Mesendoderm (in vitro differentiated cells): ENCODE measurements at regions not wholly inside any gene's neighbourhood (a gene's known extent, or its start where the extent isn't known, plus 50 kb on each side); places are given as distances from the start of the nearest gene placed in this dataset.

ENCODE experiments used
- DNase-seq: peaks from one replicate; pipeline ENCODE4 v3.0.0; 2013
- H2AK5ac ChIP-seq: 2 replicates; pipeline ENCODE4 v1.6.1; 2013; ENCODE audit warnings: low read length, inconsistent platforms
- H2BK120ac ChIP-seq: 2 replicates; pipeline ENCODE4 v1.6.1; 2013; ENCODE audit warnings: low read depth, mild to moderate bottlenecking, low read length, moderate library complexity, mixed read lengths
- H2BK15ac ChIP-seq: replicated peaks from 2 replicates; pipeline ENCODE4 v1.6.1; 2013; ENCODE audit warnings: low read depth, mild to moderate bottlenecking, moderate library complexity
- H2BK5ac ChIP-seq: 2 replicates; pipeline ENCODE4 v1.6.1; 2013; ENCODE audit warnings: low read length, inconsistent platforms
- H3K18ac ChIP-seq: 2 replicates; pipeline ENCODE4 v1.6.1; 2013; ENCODE audit warnings: mild to moderate bottlenecking, low read length, mixed read lengths
- H3K23ac ChIP-seq: one replicate; pipeline ENCODE4 v1.6.1; 2013; ENCODE audit warnings: low read length
- H3K27ac ChIP-seq: 2 replicates; pipeline ENCODE4 v1.5.1; 2013; ENCODE audit warnings: low read depth, mild to moderate bottlenecking, inconsistent platforms, low read length, moderate library complexity
- H3K27me3 ChIP-seq: 2 replicates; pipeline ENCODE4 v1.6.1; 2013; ENCODE audit warnings: low read length, control low read depth, mild to moderate bottlenecking, inconsistent platforms; ENCODE audit not compliant: insufficient read depth, poor library complexity
- H3K36me3 ChIP-seq: 2 replicates; pipeline ENCODE4 v1.6.1; 2013; ENCODE audit warnings: low read length, inconsistent platforms; ENCODE audit not compliant: control insufficient read depth, insufficient read depth
- H3K4ac ChIP-seq: one replicate; pipeline ENCODE4 v1.6.1; 2013; ENCODE audit warnings: low read depth, mild to moderate bottlenecking, low read length, moderate library complexity
- H3K4me1 ChIP-seq: 2 replicates; pipeline ENCODE4 v1.6.1; 2013; ENCODE audit warnings: low read depth, low read length, inconsistent platforms; ENCODE audit not compliant: control insufficient read depth
- H3K4me2 ChIP-seq: 2 replicates; pipeline ENCODE4 v1.6.1; 2013; ENCODE audit warnings: low read length
- H3K4me3 ChIP-seq: 2 replicates; pipeline ENCODE4 v1.5.1; 2013; ENCODE audit warnings: mild to moderate bottlenecking, low read length
- H3K56ac ChIP-seq: one replicate; pipeline ENCODE4 v1.6.1; 2013; ENCODE audit warnings: low read length
- H3K79me1 ChIP-seq: 2 replicates; pipeline ENCODE4 v1.6.1; 2013; ENCODE audit warnings: low read length, inconsistent platforms
- H3K79me2 ChIP-seq: 2 replicates; pipeline ENCODE4 v1.6.1; 2013; ENCODE audit warnings: mild to moderate bottlenecking, low read length; ENCODE audit not compliant: control insufficient read depth, insufficient read depth
- H3K9ac ChIP-seq: 2 replicates; pipeline ENCODE4 v1.6.1; 2013; ENCODE audit warnings: low read length, inconsistent platforms
- H4K5ac ChIP-seq: one replicate; pipeline ENCODE4 v1.6.1; 2013; ENCODE audit warnings: low read length
- H4K8ac ChIP-seq: one replicate; pipeline ENCODE4 v1.6.1; 2013; ENCODE audit warnings: low read depth, mild to moderate bottlenecking, control low read depth, low read length, moderate library complexity
- WGBS: extraction: QIAGEN DNeasy Blood & Tissue Kit; methylation state at CpG from one replicate; pipeline ENCODE4 v1.1.7; 2013; ENCODE audit warnings: low lambda C conversion rate, missing lambda C conversion rate; ENCODE audit not compliant: insufficient coverage; ENCODE audit errors: extremely low coverage; 5-methylcytosine and 5-hydroxymethylcytosine counted together

DNA sequence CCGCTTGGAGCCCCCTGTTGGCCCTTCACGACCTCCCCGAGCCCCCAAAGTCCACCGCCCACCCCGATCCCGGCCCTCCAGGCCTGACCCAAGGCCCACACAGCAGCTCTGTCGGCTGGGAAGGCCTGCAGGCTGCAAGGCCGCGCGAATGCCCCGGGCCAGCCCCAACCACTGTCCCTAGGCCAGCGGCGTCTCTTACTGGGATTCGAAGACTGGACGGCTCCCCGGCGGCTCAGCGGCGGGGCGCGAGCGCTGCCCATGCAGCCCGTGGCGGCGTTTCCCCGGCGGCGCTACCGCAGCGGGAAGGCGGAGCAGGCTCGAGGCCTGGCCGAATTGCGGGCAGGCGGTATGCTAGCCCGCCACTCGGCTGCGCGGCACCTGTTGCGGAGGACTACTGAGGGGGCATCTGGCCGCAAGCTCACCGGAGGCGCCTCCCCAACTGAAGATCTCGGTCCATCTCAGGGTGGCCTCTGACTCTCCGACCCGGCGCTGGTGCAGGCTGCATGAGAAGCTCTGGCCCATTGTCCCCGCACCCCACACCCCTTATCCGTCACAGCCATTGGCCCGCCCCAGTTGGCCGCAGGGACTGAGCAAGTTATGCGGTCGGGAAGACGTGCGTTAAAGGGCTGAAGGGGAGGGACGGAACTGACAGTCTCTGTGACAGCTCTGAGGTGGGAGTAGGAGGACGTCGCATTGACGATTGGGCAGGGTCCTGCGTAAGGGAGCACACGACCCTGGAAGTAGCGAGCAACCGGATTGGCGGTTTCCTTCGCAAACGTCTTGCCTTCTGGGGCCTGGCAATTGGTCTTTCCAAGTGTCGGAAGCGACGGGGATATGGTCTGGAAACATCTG, 303.5 kb upstream of the HSFY2 start:
- Histone ChIP-seq H3K79me1 (no peaks in the 10 kb centered on the region), H3K27ac (no peak overlapping the region), H2BK15ac (no peak overlapping the region), H2AK5ac (no peak overlapping the region), H3K79me2 (no peaks in the 10 kb centered on the region), H3K4me3 (no peak overlapping the region), H3K56ac (no peak overlapping the region), H3K27me3 (no peaks in the 10 kb centered on the region), H2BK120ac (no peak overlapping the region), H3K23ac (no peak overlapping the region), H4K8ac (no peak overlapping the region), H3K9ac (no peak overlapping the region), H2BK5ac (no peak overlapping the region), H3K4me1 (no peaks in the 10 kb centered on the region), H3K18ac (no peak overlapping the region), H3K4me2 (no peak overlapping the region), H3K4ac (peak overlapping the region; percentile 40), H4K5ac (no peak overlapping the region), H3K36me3 (no peaks in the 10 kb centered on the region)
- no CpG with 5 or more reads among the region's 69 CpGs for WGBS
- DNase-seq: peak; percentile 72

DNA sequence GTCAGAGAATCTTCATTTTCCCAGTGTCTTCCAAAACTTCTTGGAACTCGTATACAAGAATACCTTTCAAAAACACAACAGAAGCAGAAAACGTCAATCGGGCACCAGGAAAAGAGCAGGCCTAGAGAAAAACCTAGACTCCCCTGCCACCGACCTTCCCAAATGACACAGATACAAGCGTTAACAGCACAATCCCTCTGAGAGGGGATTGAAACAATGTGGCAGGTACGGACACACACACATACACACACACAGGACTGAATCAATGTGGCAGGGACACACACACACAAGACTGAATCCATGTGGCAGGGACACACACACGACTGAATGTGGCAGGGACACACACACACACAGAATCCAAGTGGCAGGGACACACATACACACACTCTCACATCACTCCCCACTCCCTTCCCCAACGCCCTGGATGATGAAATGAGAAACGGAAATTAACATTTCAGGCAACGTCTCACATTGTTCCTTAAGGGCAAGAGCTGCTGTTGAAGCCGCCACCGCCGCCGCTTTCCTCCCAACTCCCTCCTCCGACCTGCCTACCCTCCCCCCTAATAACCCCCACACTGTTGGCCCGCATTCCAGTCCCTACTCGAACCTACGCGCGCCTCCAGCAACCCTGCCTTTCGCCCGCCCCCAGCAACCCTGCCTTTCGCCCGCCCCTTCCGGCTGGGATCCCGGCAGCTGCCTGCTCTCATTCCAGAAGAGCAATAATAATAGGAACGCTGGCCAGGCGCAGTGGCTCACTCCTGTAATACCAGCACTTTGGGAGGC, 302.1 kb upstream of the HSFY2 start:
- no peak overlapping the region for H2AK5ac ChIP-seq
- H3K4me1 ChIP-seq: no peaks in the 10 kb centered on the region
- H3K36me3 ChIP-seq: no peaks in the 10 kb centered on the region
- H3K4ac ChIP-seq: no peak overlapping the region
- no peak overlapping the region for H3K18ac ChIP-seq
- peak overlapping the region; percentile 16 for H3K4me2 ChIP-seq
- WGBS: no CpG with 5 or more reads among the region's 28 CpGs
- H3K27ac ChIP-seq: peak overlapping the region; percentile 11
- peak overlapping the region; percentile 91 for H3K56ac ChIP-seq
- peak; percentile 92 for DNase-seq
- no peak overlapping the region for H3K23ac ChIP-seq
- no peak overlapping the region for H4K8ac ChIP-seq
- H3K79me1 ChIP-seq: no peaks in the 10 kb centered on the region
- no peak overlapping the region for H4K5ac ChIP-seq
- H3K27me3 ChIP-seq: no peaks in the 10 kb centered on the region
- H2BK5ac ChIP-seq: peak overlapping the region; percentile 0
- no peak overlapping the region for H2BK15ac ChIP-seq
- peak overlapping the region; percentile 57 for H3K9ac ChIP-seq
- H3K4me3 ChIP-seq: peak overlapping the region; percentile 48
- H2BK120ac ChIP-seq: no peak overlapping the region
- H3K79me2 ChIP-seq: no peaks in the 10 kb centered on the region

DNA sequence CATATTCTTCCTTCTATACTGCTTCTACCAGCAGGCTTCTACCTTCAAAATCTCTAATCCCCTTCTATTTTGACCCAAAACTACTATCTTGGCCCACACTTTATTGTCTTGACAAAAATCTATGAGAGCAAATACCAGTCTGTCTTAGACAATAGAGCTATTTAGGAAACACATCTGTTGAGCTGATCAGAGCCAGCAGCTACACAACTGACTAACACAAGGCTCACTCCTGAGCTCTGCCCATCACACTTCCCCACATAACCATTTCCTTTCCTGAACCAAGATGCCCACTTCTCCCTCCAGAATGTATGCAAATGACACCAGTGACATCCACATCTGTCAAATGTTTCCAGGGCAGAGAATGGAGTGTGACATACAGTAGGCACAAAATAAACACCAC, 293.9 kb upstream of the HSFY2 start:
- no peaks in the 10 kb centered on the region for H3K36me3 ChIP-seq
- H4K8ac ChIP-seq: no peak overlapping the region
- H3K79me1 ChIP-seq: no peaks in the 10 kb centered on the region
- H2BK120ac ChIP-seq: no peak overlapping the region
- no peak overlapping the region for H3K9ac ChIP-seq
- no peak for DNase-seq
- no peak overlapping the region for H2BK5ac ChIP-seq
- no peak overlapping the region for H2AK5ac ChIP-seq
- H3K4ac ChIP-seq: no peak overlapping the region
- no peak overlapping the region for H3K56ac ChIP-seq
- H4K5ac ChIP-seq: no peak overlapping the region
- no peak overlapping the region for H2BK15ac ChIP-seq
- no peaks in the 10 kb centered on the region for H3K4me1 ChIP-seq
- H3K27ac ChIP-seq: no peak overlapping the region
- H3K27me3 ChIP-seq: no peaks in the 10 kb centered on the region
- no peak overlapping the region for H3K4me2 ChIP-seq
- no peak overlapping the region for H3K18ac ChIP-seq
- no peak overlapping the region for H3K23ac ChIP-seq
- no peaks in the 10 kb centered on the region for H3K79me2 ChIP-seq
- no peak overlapping the region for H3K4me3 ChIP-seq

DNA sequence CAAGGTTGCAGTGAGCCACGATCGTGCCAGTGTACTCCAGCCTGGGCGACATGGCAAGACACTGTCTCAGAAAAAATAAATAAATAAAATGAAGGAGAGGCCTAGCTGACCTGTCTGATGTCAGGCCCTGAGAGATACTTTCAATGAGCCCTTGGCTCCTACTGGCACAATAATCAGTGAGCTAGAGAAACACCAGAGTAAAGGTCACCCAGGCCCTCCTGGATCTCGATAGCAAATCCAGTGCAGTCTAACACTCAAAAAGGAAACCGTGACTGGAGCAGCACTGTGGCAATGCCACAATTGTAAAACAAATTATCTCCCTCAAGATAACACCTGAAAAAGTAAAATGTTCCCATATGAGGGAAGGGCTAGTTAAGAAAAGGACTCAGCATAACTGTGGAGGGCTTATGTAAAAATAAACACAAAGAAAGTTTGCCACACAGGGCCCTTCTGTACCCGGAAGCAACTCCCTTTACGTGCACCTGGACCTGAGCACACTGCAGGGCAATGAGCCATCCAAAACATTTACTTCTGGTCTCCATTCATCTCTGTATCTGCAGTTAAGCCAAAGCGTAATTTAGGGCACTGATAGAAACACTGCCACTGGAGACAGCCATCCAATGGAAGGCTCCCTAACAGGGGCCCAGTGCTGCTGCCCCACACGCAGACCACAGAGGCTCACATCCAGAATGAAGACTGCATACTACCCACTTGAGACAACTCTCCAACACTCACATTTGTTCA, 293.1 kb upstream of the HSFY2 start:
- H3K79me1 ChIP-seq: no peaks in the 10 kb centered on the region
- H4K5ac ChIP-seq: no peak overlapping the region
- H3K9ac ChIP-seq: no peak overlapping the region
- no peak overlapping the region for H2BK15ac ChIP-seq
- no peaks in the 10 kb centered on the region for H3K4me1 ChIP-seq
- no CpG with 5 or more reads among the region's 9 CpGs for WGBS
- H3K27me3 ChIP-seq: no peaks in the 10 kb centered on the region
- H2BK5ac ChIP-seq: no peak overlapping the region
- no peaks in the 10 kb centered on the region for H3K79me2 ChIP-seq
- H4K8ac ChIP-seq: no peak overlapping the region
- H2AK5ac ChIP-seq: no peak overlapping the region
- DNase-seq: no peak
- no peak overlapping the region for H3K18ac ChIP-seq
- no peak overlapping the region for H3K27ac ChIP-seq
- H3K56ac ChIP-seq: no peak overlapping the region
- no peak overlapping the region for H3K4me3 ChIP-seq
- H3K36me3 ChIP-seq: no peaks in the 10 kb centered on the region
- H3K23ac ChIP-seq: no peak overlapping the region
- no peak overlapping the region for H3K4ac ChIP-seq
- no peak overlapping the region for H2BK120ac ChIP-seq
- no peak overlapping the region for H3K4me2 ChIP-seq

DNA sequence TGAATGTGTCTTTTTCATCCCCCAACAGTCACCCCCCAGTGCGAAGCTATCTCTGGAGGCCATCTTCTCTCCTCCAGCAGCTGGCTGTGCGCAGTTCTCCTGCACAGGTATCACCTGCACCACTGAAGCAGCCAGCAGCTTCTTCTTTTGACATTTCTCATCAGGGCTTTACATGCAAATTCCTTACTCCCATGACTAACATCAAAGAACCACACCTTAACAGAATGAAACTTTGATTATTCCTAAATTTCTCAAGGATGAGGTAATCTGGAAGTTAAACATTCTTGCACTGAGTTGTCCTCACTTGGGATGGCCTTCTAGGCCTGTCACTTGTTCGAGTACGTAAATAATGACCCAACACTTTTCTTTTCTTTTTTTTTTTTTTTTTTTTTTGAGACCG, 291.6 kb upstream of the HSFY2 start:
- Histone ChIP-seq H2BK15ac (no peak overlapping the region), H3K56ac (no peak overlapping the region), H3K4me2 (no peak overlapping the region), H3K36me3 (no peaks in the 10 kb centered on the region), H3K9ac (no peak overlapping the region), H3K4ac (no peak overlapping the region), H3K79me2 (no peaks in the 10 kb centered on the region), H2AK5ac (no peak overlapping the region), H3K27ac (no peak overlapping the region), H2BK120ac (no peak overlapping the region), H4K8ac (no peak overlapping the region), H4K5ac (no peak overlapping the region), H3K4me1 (no peaks in the 10 kb centered on the region), H3K4me3 (no peak overlapping the region), H2BK5ac (no peak overlapping the region), H3K79me1 (no peaks in the 10 kb centered on the region), H3K27me3 (no peaks in the 10 kb centered on the region), H3K23ac (no peak overlapping the region), H3K18ac (no peak overlapping the region)
- peak; percentile 78 for DNase-seq
- WGBS: no CpG with 5 or more reads among the region's 5 CpGs
